ENCODE measurements at regions not wholly inside any gene's neighbourhood (a gene's known extent, or its start where the extent isn't known, plus 50 kb on each side); places are given as distances from the start of the nearest gene placed in this dataset.

DNA sequence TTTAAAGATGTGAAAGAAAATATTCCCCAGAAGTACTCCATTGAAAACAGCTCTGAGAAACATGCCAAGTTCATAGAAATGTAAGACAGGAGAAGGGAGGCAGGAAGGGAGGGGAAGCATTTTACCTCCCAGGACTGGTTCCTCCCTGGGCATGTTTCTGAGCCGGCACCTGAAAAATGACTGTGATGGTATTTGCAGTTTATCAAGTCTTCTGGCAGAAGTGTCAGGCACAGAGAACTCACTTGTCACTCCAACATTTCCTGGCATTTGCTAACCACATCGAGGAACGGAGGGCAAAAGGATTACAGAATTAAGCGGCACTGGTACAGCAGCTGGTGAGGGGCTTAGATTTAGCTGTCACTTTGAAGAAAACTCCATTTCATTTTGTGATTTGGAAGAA lies 1054.0 kb downstream of the TUSC7 start:
- FAIRE-seq (no peak), DNase-seq (ENCODE audit: low read depth in 1 of 2, low spot score in 2 of 2) (no peak)
- Histone ChIP-seq H4K20me1 (replicated peaks in 1 of 2; ENCODE audit: control insufficient read depth in 1 of 2, insufficient read depth in 2 of 2, low read length in 2 of 2) (no peaks in the 10 kb centered on the region), H3K4me2 (ENCODE audit: insufficient read depth in 1 of 2, low read depth in 2 of 2, low read length in 2 of 2) (no peak overlapping the region), H3K56ac (replicated peaks; ENCODE audit: insufficient read length, low read depth, low read length) (no peak overlapping the region), H3K27me3 (replicated peaks in 1 of 4; ENCODE audit: control insufficient read depth in 3 of 4, extremely low read depth in 1 of 4, insufficient read depth in 3 of 4, low read length in 3 of 4) (no peaks in the 10 kb centered on the region), H2BK15ac (ENCODE audit: low read length) (no peak overlapping the region), H3K23me2 (ENCODE audit: low read depth, low read length) (no peaks in the 10 kb centered on the region; the same call in 1 of the 2 replicates), H4K5ac (ENCODE audit: insufficient read length, low read depth, low read length) (no peak overlapping the region), H3K18ac (ENCODE audit: extremely low read depth, low read length) (no peak overlapping the region), H2BK12ac (ENCODE audit: low read depth, low read length) (no peak overlapping the region), H3K27ac (ENCODE audit: low read depth, low read length) (no peak overlapping the region), H2AK5ac (ENCODE audit: low read depth, low read length) (no peak overlapping the region), H3K4me1 (replicated peaks in 1 of 4; ENCODE audit: control insufficient read depth in 3 of 4, insufficient read depth in 4 of 4, low read length in 3 of 4) (peaks cover 0 to 6% (median 3%) of the 10 kb centered on the region in 4 experiments; a peak in 3 of 7 replicates), H3K79me1 (ENCODE audit: low read depth, low read length) (no peaks in the 10 kb centered on the region), H4K91ac (replicated peaks; ENCODE audit: insufficient read length, low read length) (no peak overlapping the region), H2BK120ac (replicated peaks; ENCODE audit: low read depth, low read length) (no peak overlapping the region), H3K23ac (ENCODE audit: insufficient read length) (no peak overlapping the region), H3K9ac (replicated peaks in 1 of 4; ENCODE audit: extremely low read depth in 1 of 4, low read depth in 3 of 4, low read length in 3 of 4) (no peak overlapping the region), H4K8ac (ENCODE audit: extremely low read depth, insufficient read depth, low read length) (no peak overlapping the region), H3K36me3 (ENCODE audit: control insufficient read depth in 2 of 4, insufficient read depth in 4 of 4, low read length in 3 of 4) (no peaks in the 10 kb centered on the region), H2AFZ (ENCODE audit: low read length) (no peak overlapping the region), H3K14ac (ENCODE audit: insufficient read length) (no peak overlapping the region), H3K79me2 (ENCODE audit: control insufficient read depth in 1 of 2, insufficient read depth in 2 of 2, low read length in 2 of 2) (no peaks in the 10 kb centered on the region), H2BK5ac (ENCODE audit: low read depth, low read length) (no peak overlapping the region), H3K4ac (replicated peaks; ENCODE audit: insufficient read length, low read depth, low read length) (no peak overlapping the region), H3K4me3 (ENCODE audit: extremely low read depth in 1 of 4, insufficient read depth in 2 of 4, low read depth in 3 of 4, low read length in 4 of 4) (no peak overlapping the region), H3K9me3 (ENCODE audit: insufficient read depth in 2 of 2, low read depth in 1 of 2, low read length in 1 of 2) (no peaks in the 10 kb centered on the region), H2BK20ac (ENCODE audit: low read length) (no peak overlapping the region)
- ChIA-PET POLR2A (ENCODE audit: partially characterized antibody) (no interaction called here), CTCF (ENCODE audit: partially characterized antibody) (interaction anchor here (0.6 to 1.9 kb wide), 2 partner anchors 10 to 110 kb away, joined by 4 to 8 read pairs; no protein-coding TSS in a partner anchor)
- no peak for TF ChIP-seq JUN (IDR thresholded peaks at IDR 0.05; ENCODE audit: low read depth, low read length)
- no peak for TF ChIP-seq EP300 (IDR thresholded peaks at IDR 0.05; ENCODE audit: borderline replicate concordance in 1 of 2, low read depth in 2 of 2, low read length in 2 of 2)
- no peak for TF ChIP-seq ATF3 (IDR thresholded peaks at IDR 0.05; ENCODE audit: insufficient read depth, low read depth, low read length)
- no peak for TF ChIP-seq GTF2F1 (IDR thresholded peaks at IDR 0.05; ENCODE audit: borderline replicate concordance, low read depth, low read length)
- TF ChIP-seq CREB1 (IDR thresholded peaks at IDR 0.05), result no peak
- TF ChIP-seq RAD21 (IDR thresholded peaks at IDR 0.05 in 1 of 2, conservative IDR thresholded peaks at IDR 0.05 in 1 of 2; ENCODE audit: low read depth in 2 of 2, low read length in 2 of 2), result no peak
- 95% methylated on average over 4 of the region's 4 CpGs; no CpG with 5 or more reads in 1 of the 2 experiments for WGBS, 2 experiments (ENCODE audit: extremely low coverage in 1 of 2, insufficient coverage in 1 of 2, insufficient read length in 1 of 2, insufficient replicate concordance in 2 of 2, low coverage in 1 of 2, low lambda C conversion rate in 2 of 2, missing lambda C conversion rate in 1 of 2)
